ENCODE measurements at regions not wholly inside any gene's neighbourhood (a gene's known extent, or its start where the extent isn't known, plus 50 kb on each side); places are given as distances from the start of the nearest gene placed in this dataset.
A peak's percentile ranks its signal among the peaks of the same experiment; 100 is the strongest.
"Not testable (repeated sequence)": the region's sequence is repeated elsewhere in the genome, so short reads cannot be mapped to it uniquely, and the experiment has no call there.

DNA sequence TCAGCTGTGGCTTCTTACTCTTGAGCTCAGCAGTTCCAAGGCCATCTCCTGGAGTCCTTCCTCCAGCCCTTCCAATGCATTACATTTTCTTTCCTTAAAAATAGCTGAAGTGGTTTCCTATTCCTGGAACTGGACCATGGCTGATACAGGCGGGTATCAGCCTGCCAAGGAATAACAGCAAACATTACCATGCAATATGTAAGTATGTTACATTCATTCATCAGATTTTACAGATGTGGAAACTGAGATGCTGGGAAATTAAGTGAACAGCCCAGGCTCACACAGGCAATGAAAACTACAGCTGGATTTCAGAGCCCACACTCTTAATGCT, 100.4 kb downstream of the NRN1 start:
- Mint-ChIP-seq H3K36me3 (no peaks in the 10 kb centered on the region), H3K27me3 (no peaks in the 10 kb centered on the region), H3K9me3 (no peaks in the 10 kb centered on the region), H3K4me1 (no peaks in the 10 kb centered on the region), H3K27ac (no peak overlapping the region), H3K4me3 (no peak overlapping the region)
- ATAC-seq: no peak

DNA sequence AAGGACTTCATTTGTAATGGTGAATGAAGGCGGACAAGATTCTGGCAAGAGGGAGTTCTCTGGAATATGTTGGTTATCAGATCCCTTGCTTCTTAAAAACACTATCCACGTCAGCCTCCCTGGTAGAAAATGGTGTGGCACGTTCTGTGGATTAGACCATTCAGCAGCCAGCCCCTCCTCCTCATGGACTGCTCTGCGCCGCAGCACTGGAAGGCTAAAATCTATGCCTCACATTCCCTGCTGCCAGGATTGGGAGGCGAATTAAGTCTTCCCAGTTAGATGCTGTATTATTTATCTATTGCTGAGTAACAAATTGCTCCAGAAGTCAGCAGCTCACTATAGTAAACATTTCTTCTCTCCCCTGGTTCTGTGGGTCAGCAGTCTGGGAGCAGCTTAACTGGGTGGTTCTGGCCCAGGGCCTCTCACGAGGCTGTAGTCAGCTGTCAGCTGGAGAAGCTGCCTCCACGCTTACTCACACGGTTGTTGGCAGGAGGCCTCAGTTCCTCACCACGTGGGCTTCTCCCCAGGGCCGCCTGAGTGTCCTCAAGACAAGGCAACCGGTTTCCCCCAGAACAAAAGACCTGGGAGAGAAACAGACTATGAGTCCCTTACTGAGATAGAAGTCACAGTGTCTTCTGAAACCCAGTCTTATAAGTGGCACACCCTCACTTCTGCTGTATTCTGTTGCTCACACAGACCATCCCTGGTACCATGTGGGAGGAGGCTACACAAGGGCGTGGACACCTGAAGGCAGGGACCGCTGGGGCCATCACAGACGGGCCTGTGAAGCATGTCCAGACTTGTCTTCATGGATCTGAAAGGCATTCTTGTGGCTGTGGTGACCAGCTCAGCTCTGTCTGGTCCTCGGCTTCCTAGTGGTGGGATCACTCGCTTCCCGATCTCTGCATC, 101.0 kb downstream of the NRN1 start:
- H3K9me3 Mint-ChIP-seq: no peaks in the 10 kb centered on the region
- no peaks in the 10 kb centered on the region for H3K4me1 Mint-ChIP-seq
- no peaks in the 10 kb centered on the region for H3K27me3 Mint-ChIP-seq
- no peak for ATAC-seq
- no peak overlapping the region for H3K4me3 Mint-ChIP-seq
- no peak overlapping the region for H3K27ac Mint-ChIP-seq
- no peaks in the 10 kb centered on the region for H3K36me3 Mint-ChIP-seq

DNA sequence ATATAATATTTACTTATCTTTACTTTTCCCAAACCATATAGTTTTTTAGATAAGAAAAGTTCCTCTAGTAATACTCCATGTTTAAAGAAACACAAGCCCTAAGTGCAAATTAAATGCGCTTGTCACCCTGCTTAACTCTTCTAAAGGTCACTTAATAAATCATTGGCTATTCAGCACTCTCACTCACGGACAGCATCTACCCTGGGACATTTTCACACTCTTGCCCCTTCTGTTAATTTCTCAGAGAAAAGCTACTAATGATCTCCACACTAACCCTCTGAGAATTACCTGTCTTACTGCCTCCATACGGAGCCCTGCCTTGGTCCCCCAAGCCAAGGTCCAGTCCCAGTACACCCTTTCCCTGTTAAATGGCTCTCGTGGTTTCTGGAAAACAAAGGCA, 102.2 kb downstream of the NRN1 start:
- Mint-ChIP-seq H3K27ac (no peak overlapping the region), H3K9me3 (no peaks in the 10 kb centered on the region), H3K4me3 (no peak overlapping the region)

DNA sequence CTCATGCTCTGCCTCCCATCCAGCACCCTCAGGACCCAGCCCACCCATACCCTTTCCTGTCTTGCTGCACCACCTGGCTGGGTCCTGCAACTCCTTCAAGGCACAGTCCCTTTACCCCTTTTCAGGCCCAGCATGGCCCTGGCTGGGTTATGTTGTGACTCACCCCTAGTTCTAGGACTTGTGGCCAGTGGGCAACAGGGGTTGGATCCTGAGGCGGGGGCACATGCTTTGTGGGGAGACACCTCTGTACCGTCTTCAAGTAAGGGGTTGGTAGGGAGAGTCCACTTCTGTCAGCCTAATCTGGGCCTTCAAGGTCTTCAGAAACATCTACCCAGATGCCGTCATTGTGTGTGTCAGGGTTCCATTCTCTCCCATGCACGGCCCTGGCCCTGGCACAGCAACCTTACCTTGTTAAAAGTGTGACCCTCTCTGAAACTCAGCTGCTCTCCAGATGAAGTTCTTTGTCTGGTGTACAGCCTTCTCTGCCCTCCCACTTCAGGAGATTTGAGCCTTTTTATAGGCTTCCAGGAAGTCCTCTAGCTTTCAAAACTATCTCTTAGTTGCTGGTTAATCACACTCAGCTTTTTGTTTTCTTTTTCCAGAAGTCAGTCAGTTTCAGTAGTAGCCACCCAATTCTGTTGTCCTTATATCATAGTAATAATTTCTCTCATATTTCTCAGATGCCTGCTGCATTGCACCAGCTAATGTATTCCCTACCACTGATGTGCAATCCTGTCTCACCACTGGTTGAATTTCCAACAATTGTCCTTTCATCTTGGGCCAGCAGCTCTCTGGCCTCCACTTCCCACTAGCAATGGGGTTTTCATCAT, 107.3 kb downstream of the NRN1 start:
- no peak for ATAC-seq
- Mint-ChIP-seq H3K36me3 (peaks cover 13% of the 10 kb centered on the region), H3K4me1 (no peaks in the 10 kb centered on the region), H3K27me3 (peaks cover 16% of the 10 kb centered on the region), H3K4me3 (no peak overlapping the region), H3K27ac (no peak overlapping the region), H3K9me3 (no peaks in the 10 kb centered on the region)

More for the DNA sequence above, 102.2 kb downstream of the NRN1 start:
- Mint-ChIP-seq H3K27me3 (peaks cover 8% of the 10 kb centered on the region), H3K36me3 (peaks cover 6% of the 10 kb centered on the region), H3K4me1 (no peaks in the 10 kb centered on the region)
- no peak for ATAC-seq

DNA sequence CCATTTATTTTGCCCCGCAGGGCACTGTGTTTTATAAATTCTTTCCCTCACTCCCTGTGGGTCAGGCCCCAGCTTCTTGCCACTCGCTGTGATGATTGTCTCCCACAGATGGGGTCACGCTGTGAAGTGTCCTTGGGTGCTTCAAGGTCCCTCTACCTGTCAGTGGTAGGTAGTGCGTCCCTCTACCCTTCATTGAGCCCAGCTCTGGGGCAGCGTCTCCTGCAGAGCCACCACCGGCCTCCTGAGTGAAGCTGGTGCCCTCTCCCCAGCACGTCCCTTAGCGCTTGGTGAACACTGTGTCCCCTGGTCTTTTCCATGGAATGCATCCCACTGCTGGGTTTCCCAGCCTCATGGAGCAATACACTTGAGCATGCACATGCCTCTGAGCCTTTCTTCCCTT, 108.2 kb downstream of the NRN1 start:
- ATAC-seq: no peak
- H3K9me3 Mint-ChIP-seq: no peaks in the 10 kb centered on the region
- H3K4me3 Mint-ChIP-seq: no peak overlapping the region
- H3K27me3 Mint-ChIP-seq: peaks cover 16% of the 10 kb centered on the region
- no peaks in the 10 kb centered on the region for H3K4me1 Mint-ChIP-seq
- peaks cover 13% of the 10 kb centered on the region for H3K36me3 Mint-ChIP-seq
- no peak overlapping the region for H3K27ac Mint-ChIP-seq

DNA sequence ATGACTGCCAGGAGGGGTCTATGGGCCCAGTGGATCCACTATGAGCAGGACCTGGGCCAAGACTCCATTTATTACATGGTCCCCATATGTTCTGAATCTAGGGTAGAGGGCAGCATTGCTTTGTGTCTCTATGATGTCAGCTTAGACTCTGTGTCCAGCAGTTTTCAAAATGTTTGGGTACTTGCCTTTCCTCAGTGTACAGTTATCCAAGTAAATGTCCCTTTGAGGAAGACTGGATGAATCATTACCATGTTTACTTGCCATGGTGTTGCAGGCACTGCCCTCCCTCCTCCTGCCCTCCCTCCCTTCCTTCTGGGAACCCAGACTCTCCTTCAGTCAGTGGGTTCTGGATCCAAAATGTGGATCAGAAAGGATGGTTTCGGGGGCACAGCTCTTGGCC, 108.6 kb downstream of the NRN1 start:
- Mint-ChIP-seq H3K27me3 (peaks cover 16% of the 10 kb centered on the region), H3K27ac (no peak overlapping the region), H3K9me3 (no peaks in the 10 kb centered on the region), H3K36me3 (peaks cover 13% of the 10 kb centered on the region), H3K4me1 (no peaks in the 10 kb centered on the region), H3K4me3 (no peak overlapping the region)
- no peak for ATAC-seq

DNA sequence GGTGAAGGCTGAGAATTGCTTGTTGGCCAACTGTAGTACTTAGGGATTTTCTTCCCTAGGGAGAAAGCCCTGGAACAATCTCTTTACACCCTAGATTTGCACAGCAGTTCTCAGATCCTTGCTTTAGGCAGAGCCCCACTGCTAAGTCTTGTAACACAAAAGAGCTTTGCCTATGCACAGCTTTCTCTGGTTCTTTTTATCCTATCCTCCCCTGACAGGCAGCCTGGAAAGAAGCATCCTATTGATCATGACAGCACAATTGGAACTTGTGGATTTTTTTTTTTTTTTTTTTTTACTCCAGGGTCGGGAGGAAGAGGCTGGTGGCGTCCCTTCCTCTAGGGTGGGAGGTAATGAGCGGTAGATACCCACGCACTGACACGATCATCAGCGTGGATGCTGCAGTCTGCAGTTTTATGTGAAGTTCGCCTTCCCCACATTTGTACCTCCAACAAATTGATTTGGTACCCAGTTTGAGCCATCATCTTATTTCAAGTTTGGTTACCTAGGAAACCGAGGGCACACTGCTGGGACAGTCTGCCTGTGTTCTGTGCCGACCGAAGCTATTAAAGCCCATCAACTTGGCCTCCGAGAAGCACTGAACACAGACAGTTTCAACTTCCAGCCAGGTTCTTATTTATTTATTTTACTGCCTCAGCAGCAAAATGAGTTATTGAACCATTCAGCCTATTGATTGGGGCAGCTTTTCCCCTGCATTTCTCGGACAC, 110.1 kb downstream of the NRN1 start:
- Mint-ChIP-seq H3K4me3 (no peak overlapping the region), H3K9me3 (no peaks in the 10 kb centered on the region), H3K36me3 (peaks cover 13% of the 10 kb centered on the region), H3K27me3 (peaks cover 16% of the 10 kb centered on the region), H3K27ac (no peak overlapping the region), H3K4me1 (no peaks in the 10 kb centered on the region)
- ATAC-seq: no peak

DNA sequence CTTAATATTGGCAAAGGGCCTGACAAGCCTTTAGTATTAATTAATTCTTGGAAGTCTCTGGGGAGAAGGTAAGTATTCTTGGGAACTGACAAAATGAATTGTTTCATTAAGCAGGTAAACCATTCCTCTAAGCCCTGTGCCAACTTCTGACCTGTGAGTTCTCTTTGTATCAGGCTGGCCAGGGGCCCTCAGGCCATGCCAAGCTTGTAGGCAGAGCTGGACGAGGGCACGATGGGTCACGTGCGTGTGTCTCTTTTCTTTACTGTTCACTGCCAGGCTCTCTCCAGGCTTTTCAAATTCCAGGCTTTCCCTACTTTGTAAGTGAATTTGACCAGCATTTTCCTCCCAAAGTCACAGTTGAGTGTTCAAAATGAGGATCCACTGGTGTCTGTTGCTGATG, 112.4 kb downstream of the NRN1 start:
- peaks cover 5% of the 10 kb centered on the region for H3K36me3 Mint-ChIP-seq
- H3K27me3 Mint-ChIP-seq: peaks cover 7% of the 10 kb centered on the region
- ATAC-seq: no peak
- H3K4me3 Mint-ChIP-seq: no peak overlapping the region
- H3K27ac Mint-ChIP-seq: no peak overlapping the region
- no peaks in the 10 kb centered on the region for H3K4me1 Mint-ChIP-seq
- peaks cover 2% of the 10 kb centered on the region for H3K9me3 Mint-ChIP-seq

DNA sequence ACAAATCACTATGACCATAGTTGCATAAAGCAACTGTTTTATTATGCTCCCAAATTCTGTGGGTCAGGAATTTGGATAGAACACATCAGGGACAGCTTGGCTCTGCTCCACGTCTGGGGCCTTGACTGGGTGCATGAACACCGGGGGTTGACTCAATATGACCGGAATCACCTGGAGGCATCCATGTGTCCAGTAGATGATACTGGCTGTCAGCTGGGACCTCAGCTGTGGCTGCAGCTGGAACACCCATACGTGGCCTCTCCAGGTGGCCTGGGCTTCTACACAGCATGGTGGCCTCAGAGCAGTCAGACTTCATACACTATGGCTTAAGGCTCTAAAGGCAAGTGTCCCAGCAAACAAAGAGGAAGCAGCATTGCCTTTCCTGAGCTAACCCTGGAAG, 113.4 kb downstream of the NRN1 start:
- no peak overlapping the region for H3K4me3 Mint-ChIP-seq
- no peak overlapping the region for H3K27ac Mint-ChIP-seq
- H3K4me1 Mint-ChIP-seq: no peaks in the 10 kb centered on the region
- H3K9me3 Mint-ChIP-seq: peaks cover 2% of the 10 kb centered on the region
- ATAC-seq: no peak
- H3K36me3 Mint-ChIP-seq: no peaks in the 10 kb centered on the region
- no peaks in the 10 kb centered on the region for H3K27me3 Mint-ChIP-seq

DNA sequence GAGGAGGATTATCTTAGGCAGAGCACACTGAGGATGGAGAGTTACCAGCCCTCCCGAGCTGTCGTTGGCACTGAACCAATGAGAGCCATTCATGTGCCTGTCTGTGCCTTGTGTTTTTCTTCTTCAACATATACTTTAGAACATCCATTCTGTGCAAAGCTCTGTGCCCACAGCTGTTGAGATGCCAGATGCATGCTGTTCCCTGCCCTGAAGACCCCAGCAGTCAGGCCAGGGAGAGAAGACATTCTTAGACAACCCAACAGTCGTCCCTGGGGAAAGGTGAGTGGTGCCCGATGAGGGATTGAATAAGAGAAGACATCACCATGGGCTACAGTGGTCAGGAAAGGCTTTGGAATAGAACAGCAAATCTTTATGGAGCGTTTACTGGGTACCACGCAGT, 114.1 kb downstream of the NRN1 start:
- Mint-ChIP-seq H3K4me1 (no peaks in the 10 kb centered on the region), H3K27ac (peak overlapping the region; percentile 97), H3K9me3 (peaks cover 2% of the 10 kb centered on the region), H3K27me3 (no peaks in the 10 kb centered on the region), H3K4me3 (peak overlapping the region; percentile 92), H3K36me3 (no peaks in the 10 kb centered on the region)
- ATAC-seq: no peak

DNA sequence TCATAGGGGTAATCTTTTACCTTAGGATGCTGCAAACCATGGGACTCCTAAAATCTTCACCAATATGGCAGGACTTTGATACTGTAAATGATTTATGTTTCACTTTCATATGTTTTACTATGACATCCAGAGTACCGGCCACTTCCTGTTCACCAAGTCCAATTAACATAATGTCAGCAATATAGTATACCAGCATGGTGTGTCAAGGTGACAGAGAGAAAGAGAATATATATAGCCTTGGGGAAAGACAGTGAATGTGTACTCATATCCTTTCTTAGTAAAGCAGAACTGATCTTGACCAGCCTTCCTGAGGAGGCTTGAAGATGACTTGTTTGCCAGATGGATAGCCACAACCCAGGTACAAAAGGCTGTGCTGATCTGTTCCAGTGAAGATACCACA, 127.9 kb downstream of the NRN1 start:
- peak; percentile 55 for ATAC-seq
- Mint-ChIP-seq H3K27ac (no peak overlapping the region), H3K4me3 (no peak overlapping the region), H3K9me3 (no peaks in the 10 kb centered on the region), H3K36me3 (no peaks in the 10 kb centered on the region), H3K4me1 (no peaks in the 10 kb centered on the region), H3K27me3 (no peaks in the 10 kb centered on the region)

DNA sequence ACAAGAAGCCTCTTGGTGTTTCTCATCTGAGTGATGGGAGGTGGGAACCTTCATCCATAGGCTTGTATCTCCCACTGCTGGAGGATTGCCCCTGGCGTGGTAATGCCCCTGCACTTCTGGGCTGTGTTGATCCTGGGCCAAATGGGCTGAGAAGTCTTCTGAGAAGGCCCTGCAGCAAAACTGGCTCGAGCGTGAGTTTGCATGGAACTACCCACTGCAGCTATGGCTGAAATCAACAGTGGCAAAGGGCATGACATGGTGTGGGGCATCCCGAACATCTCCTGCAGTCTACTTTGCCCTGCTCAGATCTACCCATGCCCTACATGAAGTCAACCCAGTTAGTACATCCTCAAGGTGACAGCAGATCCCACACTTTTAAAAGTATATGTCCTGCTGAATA, 130.6 kb downstream of the NRN1 start:
- Mint-ChIP-seq H3K4me1 (no peaks in the 10 kb centered on the region), H3K36me3 (no peaks in the 10 kb centered on the region), H3K27ac (no peak overlapping the region), H3K27me3 (no peaks in the 10 kb centered on the region), H3K4me3 (no peak overlapping the region), H3K9me3 (peaks cover 4% of the 10 kb centered on the region)
- ATAC-seq: no peak

DNA sequence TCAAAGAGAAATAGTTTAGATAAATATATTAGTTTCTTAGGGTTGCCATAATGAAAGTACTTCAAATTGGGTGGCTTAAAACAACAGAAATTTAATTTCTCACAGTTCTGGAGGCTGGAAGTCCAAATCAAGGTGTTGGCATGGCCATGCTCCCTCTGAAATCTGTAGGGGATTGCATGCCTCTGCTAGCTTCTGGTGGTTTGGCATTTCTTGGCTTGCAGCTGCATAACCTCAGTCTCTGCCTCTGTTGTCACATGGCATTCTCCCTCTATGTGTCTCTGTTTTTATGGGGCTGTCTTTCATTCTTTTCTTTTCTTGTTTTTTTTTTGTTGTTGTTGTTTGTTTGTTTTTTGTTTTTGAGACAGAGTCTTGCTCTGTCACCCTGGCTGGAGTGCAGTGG, 132.7 kb downstream of the NRN1 start:
- not testable (repeated sequence) for H3K27me3 Mint-ChIP-seq, H3K9me3 Mint-ChIP-seq, H3K4me1 Mint-ChIP-seq, H3K27ac Mint-ChIP-seq, ATAC-seq, H3K4me3 Mint-ChIP-seq, H3K36me3 Mint-ChIP-seq

DNA sequence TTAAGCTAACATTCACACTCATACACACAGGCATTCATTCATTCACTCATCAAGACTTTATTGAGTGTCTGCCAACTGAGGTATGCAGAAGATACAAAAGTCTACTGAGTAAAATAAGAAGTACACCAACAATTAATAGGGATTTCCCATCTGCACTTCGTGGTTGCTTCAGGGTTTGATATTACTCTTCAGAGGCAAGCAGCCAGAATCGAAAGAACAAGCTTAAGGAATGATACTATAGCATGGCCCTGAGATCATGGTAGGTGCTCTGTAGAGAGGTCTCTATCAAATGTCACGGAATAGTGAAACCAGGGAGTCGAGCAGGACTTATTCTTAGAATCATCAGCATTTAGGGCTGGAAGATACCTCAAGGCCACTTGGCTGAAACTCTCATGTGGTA, 135.4 kb downstream of the NRN1 start:
- no peak overlapping the region for H3K27ac Mint-ChIP-seq
- peak; percentile 75 for ATAC-seq
- no peak overlapping the region for H3K4me3 Mint-ChIP-seq
- no peaks in the 10 kb centered on the region for H3K36me3 Mint-ChIP-seq
- H3K9me3 Mint-ChIP-seq: peaks cover 4% of the 10 kb centered on the region
- H3K27me3 Mint-ChIP-seq: no peaks in the 10 kb centered on the region
- peaks cover 8% of the 10 kb centered on the region for H3K4me1 Mint-ChIP-seq

DNA sequence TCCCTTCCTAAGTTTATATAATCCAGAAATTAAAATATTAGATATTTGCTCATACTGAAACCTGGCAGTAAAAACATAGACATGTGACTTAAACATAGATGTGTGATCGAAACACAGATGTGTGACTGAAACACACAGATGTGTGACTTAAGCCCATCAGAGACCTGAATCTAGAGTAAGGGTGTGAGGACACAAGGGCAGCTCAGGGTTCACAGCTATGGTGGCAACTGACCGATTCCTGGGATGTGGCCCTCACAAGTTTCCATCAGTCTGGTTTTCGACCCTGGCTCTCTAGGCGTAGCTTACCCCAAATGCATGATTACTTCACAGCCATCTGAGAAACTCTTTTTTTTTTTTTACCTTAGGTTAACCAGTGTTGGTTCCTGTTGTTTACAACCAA, 137.0 kb downstream of the NRN1 start:
- Mint-ChIP-seq H3K9me3 (peaks cover 9% of the 10 kb centered on the region), H3K27me3 (no peaks in the 10 kb centered on the region), H3K4me1 (peaks cover 20% of the 10 kb centered on the region), H3K4me3 (no peak overlapping the region), H3K27ac (no peak overlapping the region), H3K36me3 (no peaks in the 10 kb centered on the region)
- no peak for ATAC-seq

Measured in stimulated activated memory B cell treated with anti-CD40 and anti-IgM and Interleukin-4, amounts not matched to agents 10 μg/mL and 1 μg/mL and 100 μg/mL, for 72 hours (primary cell).